ENCODE measurements at regions not wholly inside any gene's neighbourhood (a gene's known extent, or its start where the extent isn't known, plus 50 kb on each side); places are given as distances from the start of the nearest gene placed in this dataset.

GRCh38 chr15:35963326-35963725, 417.4 kb upstream of the DPH6 start:
- TF ChIP-seq CTCF (conservative IDR thresholded peaks at IDR 0.05; ENCODE audit: low read depth, low read length) (no peak), POLR2A (IDR thresholded peaks at IDR 0.05; ENCODE audit: low read depth, low read length) (no peak), CEBPB (IDR thresholded peaks at IDR 0.05; ENCODE audit: low read depth, low read length) (no peak), USF2 (IDR thresholded peaks at IDR 0.05; ENCODE audit: low read depth, low read length) (no peak), CHD1 (IDR thresholded peaks at IDR 0.05; ENCODE audit: low read depth, low read length) (no peak), MAFK (IDR thresholded peaks at IDR 0.05; ENCODE audit: low read depth, low read length) (no peak), MXI1 (IDR thresholded peaks at IDR 0.05; ENCODE audit: borderline replicate concordance, low read depth, low read length) (no peak), RAD21 (IDR thresholded peaks at IDR 0.05; ENCODE audit: low read length) (no peak), RCOR1 (IDR thresholded peaks at IDR 0.05; ENCODE audit: insufficient replicate concordance, low read length) (no peak), SMC3 (IDR thresholded peaks at IDR 0.05; ENCODE audit: low read depth, low read length) (no peak), RFX5 (IDR thresholded peaks at IDR 0.05; ENCODE audit: low read depth, low read length) (no peak), BHLHE40 (IDR thresholded peaks at IDR 0.05; ENCODE audit: low read depth, low read length) (no peak), ELK1 (IDR thresholded peaks at IDR 0.05; ENCODE audit: borderline replicate concordance, low read depth, low read length) (no peak)

Data from IMR-90 (cell line).